Upper lobe of left lung (tissue), 6 donors: ENCODE measurements at regions not wholly inside any gene's neighbourhood (a gene's known extent, or its start where the extent isn't known, plus 50 kb on each side); places are given as distances from the start of the nearest gene placed in this dataset.

Experiments used
- ATAC-seq, 2 donors: fragments of 200-7000 bp; cut with Tn5 transposase; one replicate each; pipeline ENCODE4 v1.9.1; 2022; ENCODE audit warnings: mild to moderate bottlenecking in 2 of 2, moderate library complexity in 2 of 2; ENCODE audit not compliant: low FRiP score in 2 of 2
- DNase-seq, 2 donors: peaks; one replicate each; pipeline ENCODE4 v3.0.0-alpha.2; 2019 to 2020
- H3K27ac ChIP-seq, 4 donors: fragments of 200-600 bp; sonication (generic); one replicate each; pipeline ENCODE4 v1.5.1; 2016 to 2019
- H3K27me3 ChIP-seq, 4 donors: fragments of 200-600 bp; sonication (generic); one replicate each; pipeline ENCODE4 v1.5.1; 2017 to 2019
- H3K36me3 ChIP-seq, 4 donors: fragments of 200-600 bp; sonication (generic); one replicate each; pipeline ENCODE4 v1.5.1; 2016 to 2019
- H3K4me1 ChIP-seq, 4 donors: fragments of 200-600 bp; sonication (generic); one replicate each; pipeline ENCODE4 v1.5.1; 2018 to 2019
- H3K4me3 ChIP-seq, 4 donors: fragments of 200-600 bp; sonication (generic); one replicate each; pipeline ENCODE4 v1.5.1; 2017 to 2019; ENCODE audit warnings: mild to moderate bottlenecking in 2 of 4, moderate library complexity in 1 of 4
- H3K9me3 ChIP-seq, 4 donors: fragments of 200-600 bp; sonication (generic); one replicate each; pipeline ENCODE4 v1.5.1; 2018 to 2019
- EP300 ChIP-seq, 4 donors: sonication (generic); formaldehyde crosslinking; IDR thresholded peaks; one replicate each; pipeline ENCODE4 v1.5.1; 2017; ENCODE audit warnings: antibody characterized with exemption in 4 of 4, control low read depth in 2 of 4
- POLR2A ChIP-seq, 4 donors: fragments of 450-650 bp; IDR thresholded peaks; one replicate each; pipeline ENCODE4 v1.5.1; 2016 to 2017; ENCODE audit warnings: antibody characterized with exemption in 4 of 4, mild to moderate bottlenecking in 2 of 4
- POLR2AphosphoS5 ChIP-seq, 2 donors: sonication (generic); formaldehyde crosslinking; IDR thresholded peaks; one replicate each; pipeline ENCODE4 v1.5.1; 2017; ENCODE audit warnings: antibody characterized with exemption in 2 of 2
- WGBS, 2 donors: methylation state at CpG; one replicate each; pipeline ENCODE4 v1.1.5; 2017 to 2018; 5-methylcytosine and 5-hydroxymethylcytosine counted together
- small RNA-seq, 4 donors: library from RNA; depleted of rRNA; stranded (forward); fragments of <200 nt; gene quantifications; one replicate each; pipeline ENCODE3, GENCODE V24; 2016
- TF ChIP-seq, protein P1 (sequence below), 6 experiments: fragments of 450-650 bp in 4 of 6; fragments of 200-600 bp in 2 of 6; sonication (generic) in 2 of 6; IDR thresholded peaks; one replicate each; pipeline ENCODE4 v1.5.1; 2016 to 2019; ENCODE audit warnings: antibody characterized with exemption in 6 of 6
- donor health status: DM: no; HTN: no; CAD: no; lungs with moderate emphysema.
- donor health status: DM: no; HTN: yes; CAD: no; lungs with severe emphysema.

DNA sequence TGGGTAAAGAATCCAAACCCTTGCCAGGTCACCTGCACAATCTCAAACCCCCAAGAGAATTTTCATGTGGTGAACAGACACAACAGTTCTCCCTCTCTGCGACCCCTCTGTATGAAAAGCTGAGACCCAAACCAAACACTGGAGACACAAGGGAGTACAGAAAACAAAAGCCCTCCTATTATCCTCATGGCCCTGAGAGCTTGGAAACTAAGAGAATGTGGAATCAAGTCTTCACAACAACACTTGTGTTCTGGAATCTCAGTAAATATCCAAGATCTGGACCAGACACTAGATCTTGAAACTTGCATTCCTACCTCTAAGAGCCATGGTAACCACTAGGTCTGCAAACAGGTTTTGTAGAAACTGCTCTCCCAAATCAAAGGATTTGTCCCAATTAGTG is 50.1 kb upstream of the CCDC150 start:
- ATAC-seq = no peak
- no peaks in the 10 kb centered on the region for H3K9me3 ChIP-seq
- peaks cover 0 to 8% (median 4%) of the 10 kb centered on the region in 4 donors for H3K27me3 ChIP-seq
- H3K4me3 ChIP-seq = no peak overlapping the region
- no peaks in the 10 kb centered on the region for H3K36me3 ChIP-seq
- TF ChIP-seq POLR2AphosphoS5 (IDR thresholded peaks at IDR 0.05) (no peak), POLR2A (IDR thresholded peaks at IDR 0.05) (no peak), EP300 (IDR thresholded peaks at IDR 0.05) (no peak)
- TF ChIP-seq, protein P1, sequence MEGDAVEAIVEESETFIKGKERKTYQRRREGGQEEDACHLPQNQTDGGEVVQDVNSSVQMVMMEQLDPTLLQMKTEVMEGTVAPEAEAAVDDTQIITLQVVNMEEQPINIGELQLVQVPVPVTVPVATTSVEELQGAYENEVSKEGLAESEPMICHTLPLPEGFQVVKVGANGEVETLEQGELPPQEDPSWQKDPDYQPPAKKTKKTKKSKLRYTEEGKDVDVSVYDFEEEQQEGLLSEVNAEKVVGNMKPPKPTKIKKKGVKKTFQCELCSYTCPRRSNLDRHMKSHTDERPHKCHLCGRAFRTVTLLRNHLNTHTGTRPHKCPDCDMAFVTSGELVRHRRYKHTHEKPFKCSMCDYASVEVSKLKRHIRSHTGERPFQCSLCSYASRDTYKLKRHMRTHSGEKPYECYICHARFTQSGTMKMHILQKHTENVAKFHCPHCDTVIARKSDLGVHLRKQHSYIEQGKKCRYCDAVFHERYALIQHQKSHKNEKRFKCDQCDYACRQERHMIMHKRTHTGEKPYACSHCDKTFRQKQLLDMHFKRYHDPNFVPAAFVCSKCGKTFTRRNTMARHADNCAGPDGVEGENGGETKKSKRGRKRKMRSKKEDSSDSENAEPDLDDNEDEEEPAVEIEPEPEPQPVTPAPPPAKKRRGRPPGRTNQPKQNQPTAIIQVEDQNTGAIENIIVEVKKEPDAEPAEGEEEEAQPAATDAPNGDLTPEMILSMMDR (IDR thresholded peaks at IDR 0.05) = no peak
- H3K27ac ChIP-seq = no peak overlapping the region
- DNase-seq = no peak
- H3K4me1 ChIP-seq = peaks cover 0 to 24% (median 6%) of the 10 kb centered on the region in 4 donors
- WGBS, 2 donors = 93 to 95% methylated on average over 1 of the region's 1 CpG

Small RNA genes in the stretch of these regions (small RNA-seq; reads per million reads assigned to genes)
- 0 reads per million in 4 donors for gene RN7SL820P
